Stimulated activated CD8-positive, alpha-beta memory T cell treated with anti-CD3 and anti-CD28 coated beads, Interleukin-7, amount 100 ng/mL, for 1 hour (primary cell): ENCODE measurements at regions not wholly inside any gene's neighbourhood (a gene's known extent, or its start where the extent isn't known, plus 50 kb on each side); places are given as distances from the start of the nearest gene placed in this dataset.
"Not testable (repeated sequence)": the region's sequence is repeated elsewhere in the genome, so short reads cannot be mapped to it uniquely, and the experiment has no call there.

Source experiments
- DNase-seq, 2 donors: peaks; one replicate each; pipeline ENCODE4 v3.0.0-alpha.2; 2020; ENCODE audit warnings: low read depth in 2 of 2

DNA sequence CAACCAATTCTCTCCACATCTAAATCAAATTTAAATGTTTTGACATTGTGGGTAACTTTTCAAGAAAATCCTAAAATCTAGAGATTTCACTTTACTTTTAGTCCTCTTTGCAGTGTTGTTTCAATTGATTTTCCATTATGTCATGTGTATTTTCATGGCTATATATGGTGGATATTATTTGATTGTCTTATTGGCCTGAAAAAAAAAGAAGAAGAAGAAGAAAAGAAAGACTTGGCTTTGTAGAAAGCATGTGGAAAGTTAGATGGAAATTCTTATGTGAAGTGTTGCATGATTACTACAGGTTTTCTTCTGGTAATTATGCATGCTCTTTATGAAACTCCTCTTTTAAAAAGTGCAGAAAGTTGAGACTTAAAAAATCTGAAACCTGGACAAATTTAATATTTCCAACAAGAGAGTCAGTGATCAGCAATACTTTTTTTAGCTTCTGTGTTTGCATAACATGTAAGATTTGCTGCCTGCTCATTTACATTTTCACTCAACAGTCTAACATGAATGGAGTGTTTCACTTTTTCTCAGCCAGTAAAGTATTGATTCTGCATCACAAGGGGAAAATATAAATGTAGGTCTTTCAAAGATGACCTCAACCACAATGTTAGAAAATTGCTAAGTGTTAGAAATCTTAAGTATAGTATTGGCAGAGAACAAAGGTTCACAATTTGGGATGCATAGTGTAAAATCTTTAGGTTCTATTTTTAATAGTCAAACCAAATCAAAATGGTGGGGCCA lies 438.7 kb downstream of the BCKDHB start:
- no peak for DNase-seq

DNA sequence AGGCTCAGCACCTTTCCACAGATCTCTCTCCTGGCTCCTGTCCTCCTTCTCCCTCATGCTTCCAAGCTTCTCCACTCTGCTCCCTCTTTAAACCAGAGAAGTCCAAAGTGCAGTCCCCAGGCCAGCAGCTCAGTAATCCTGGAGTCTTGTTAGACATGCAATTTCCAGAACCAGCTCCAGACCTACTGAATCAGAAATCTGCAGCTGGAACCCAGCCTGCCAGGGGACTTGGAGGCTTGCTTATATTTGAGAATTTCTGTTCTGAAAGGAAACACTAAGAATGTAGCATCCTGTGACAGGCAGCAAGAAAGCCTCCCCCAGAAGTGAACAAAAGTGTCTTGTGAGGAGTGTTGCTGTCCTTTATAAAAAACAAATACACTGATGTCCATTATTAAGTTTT lies 438.1 kb downstream of the BCKDHB start:
- no peak for DNase-seq

DNA sequence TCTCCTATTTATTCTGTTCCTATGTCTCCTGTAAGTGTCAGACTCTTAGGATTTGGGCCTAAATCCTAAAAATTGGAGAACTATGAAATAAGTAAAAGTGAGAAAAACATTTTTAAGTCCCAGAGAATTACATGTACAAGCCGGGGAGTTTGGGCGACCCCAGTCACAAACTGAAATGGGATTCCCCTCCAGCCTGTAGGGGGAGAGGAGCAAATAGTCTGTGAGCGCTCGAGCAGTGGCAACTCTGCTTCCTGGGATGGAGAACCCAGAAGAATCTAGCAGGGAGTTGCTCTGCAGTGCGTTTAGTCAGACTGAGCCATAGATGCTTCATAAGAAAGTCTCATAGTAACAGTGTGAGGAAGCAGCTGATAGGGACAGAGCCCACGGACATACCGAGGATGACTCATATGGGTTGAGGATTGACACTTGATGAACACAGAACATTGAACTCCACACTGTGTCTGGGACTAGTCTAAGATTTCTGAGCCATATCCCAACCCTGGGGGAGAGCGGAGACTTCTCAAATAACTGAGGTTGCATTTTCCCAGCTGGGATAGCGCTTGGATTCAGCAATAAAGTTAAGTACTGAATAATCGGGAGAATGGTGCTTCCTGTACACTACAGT lies 437.2 kb downstream of the BCKDHB start:
- DNase-seq = no peak

DNA sequence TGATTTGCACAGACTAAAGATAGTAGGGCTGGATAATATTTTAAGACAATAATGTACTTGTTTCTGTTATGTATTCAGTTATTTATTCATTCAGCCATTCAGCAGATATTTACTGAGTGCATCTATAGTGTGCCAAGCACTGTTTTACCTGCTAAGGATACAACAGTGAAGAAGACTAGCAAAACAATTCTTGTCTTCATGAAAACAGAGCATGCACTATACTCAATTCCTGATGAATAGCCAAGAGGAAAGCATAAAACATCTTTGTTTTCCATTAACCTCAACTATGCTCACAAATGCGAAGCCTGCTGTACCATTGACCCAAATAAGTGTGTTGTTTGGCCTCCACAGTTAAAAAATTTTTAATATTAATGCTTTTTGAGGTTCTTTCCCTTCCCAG lies 436.7 kb downstream of the BCKDHB start:
- no peak for DNase-seq

DNA sequence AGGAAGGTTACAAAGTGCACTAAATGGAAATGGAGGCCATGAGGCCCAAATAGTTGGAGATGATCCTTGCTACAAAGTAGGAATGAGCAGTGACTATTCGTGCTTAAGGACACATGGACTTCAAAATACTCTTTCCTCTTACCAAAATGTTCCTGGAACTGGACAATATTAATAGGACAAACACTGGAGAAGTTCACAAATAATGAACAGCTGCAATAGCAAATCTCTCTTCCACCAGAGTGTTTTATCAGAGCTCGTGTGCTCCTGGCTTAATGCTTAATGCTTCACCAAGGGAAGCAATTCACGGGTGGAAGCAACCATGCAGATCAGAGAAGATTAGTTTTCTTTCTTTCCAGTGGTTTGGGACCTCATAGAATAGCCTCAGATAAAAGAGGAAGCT lies 435.4 kb downstream of the BCKDHB start:
- DNase-seq = no peak

DNA sequence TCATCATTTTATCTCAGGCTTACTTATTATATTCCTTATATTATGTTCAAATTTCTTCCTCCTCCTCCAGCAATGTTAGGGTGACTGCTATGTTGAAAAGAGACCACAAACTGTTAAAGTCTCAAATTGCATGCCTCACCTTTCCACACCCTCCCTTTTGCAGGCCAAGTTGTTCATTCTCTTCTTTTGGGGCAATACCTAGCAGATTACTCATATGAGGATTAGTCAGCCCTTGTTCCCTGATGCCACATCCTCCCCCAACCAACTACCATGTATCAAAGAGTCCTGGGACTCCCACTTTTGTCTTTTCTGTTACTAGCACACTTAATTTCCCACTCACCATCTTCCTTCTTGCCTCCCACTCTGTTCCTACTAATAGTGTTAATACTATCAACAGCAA lies 434.7 kb downstream of the BCKDHB start:
- no peak for DNase-seq

DNA sequence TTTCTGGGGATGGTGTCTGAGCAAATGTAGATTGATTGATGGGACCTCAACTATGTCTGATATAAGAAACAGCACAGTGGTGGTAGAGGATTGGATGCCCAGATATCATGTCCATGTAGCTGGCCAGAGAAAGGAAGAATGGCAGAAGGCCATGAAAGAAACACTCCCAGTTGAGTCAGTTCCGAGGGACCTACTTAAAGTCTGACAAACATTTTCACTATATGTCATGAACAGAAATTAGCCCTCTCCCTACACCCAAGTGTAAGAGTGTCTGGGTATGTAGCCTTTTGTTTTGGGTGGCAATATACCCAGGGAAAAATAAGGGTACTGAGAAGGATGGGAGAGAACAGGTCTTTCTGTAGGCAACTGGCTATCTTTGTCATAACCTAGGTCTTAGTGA lies 434.2 kb downstream of the BCKDHB start:
- DNase-seq = no peak

DNA sequence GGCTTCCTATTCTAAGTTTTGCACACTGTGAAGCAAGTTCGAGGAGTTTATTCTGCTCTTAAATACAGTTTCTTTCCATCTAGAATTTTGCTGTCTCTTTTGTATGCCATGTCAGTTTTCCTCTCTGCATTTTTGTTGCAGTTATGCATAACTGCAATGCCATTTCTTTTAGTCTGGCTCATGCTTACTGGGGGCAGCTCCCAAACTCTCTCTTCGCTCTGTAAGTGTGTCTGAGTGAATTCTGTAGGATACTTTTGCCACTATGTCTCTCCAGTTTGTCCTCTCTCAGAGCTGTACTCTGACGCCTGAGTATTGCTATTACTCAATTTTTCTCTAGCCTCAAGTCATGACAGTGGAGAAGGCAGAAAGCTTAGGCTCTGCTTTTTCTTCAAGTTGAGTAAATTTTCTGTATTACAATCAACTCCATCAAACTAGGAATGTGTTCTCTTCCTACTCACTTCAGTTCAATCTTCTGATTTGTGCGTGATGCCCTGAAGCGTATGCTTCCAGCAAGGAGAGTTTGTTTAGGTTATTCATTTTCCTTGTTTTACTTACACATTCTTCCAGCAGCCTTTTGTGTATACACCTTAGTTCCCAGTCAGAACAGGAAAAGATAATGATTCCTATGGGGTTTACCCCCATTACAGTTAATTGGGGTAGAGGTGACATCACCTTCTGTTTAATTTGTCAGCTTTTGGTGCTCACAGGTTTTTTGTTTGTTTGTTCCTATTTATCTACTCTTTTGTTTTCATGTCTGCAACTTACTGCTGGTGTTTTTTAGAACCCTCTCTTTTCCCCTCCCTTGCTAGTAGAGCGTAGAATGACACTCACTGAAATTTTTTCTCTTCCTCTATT lies 430.9 kb downstream of the BCKDHB start:
- no peak for DNase-seq

DNA sequence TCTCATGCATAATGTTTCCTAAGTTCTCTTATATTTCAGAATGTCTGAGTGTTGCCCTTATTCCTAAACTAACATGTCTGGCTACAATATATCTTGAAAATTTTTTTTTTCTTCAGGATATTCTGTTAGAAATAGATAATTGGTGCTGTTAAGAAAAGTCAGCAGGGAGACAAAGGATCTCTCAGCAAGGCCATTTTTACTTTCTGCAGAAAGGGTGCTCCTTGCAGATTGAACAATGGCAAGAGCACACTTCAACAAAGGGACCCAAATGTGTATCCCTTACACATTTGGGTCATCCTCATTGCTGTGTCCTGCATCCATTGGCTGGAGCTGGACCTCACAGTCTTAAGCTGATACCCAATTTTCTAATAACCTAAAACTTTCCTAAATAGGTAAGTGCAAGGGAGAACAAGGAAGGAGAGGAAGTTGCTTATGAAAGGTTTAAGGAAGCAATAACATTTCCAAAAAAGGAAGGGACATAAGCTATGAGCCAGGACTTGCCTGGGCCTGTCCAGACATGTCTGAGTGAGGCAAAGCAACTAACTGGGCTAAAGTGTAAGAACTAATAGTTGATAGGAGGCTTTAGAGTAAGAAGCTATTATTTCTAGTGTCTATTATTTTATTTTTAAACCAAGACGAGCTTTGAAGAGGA lies 429.6 kb downstream of the BCKDHB start:
- no peak for DNase-seq

DNA sequence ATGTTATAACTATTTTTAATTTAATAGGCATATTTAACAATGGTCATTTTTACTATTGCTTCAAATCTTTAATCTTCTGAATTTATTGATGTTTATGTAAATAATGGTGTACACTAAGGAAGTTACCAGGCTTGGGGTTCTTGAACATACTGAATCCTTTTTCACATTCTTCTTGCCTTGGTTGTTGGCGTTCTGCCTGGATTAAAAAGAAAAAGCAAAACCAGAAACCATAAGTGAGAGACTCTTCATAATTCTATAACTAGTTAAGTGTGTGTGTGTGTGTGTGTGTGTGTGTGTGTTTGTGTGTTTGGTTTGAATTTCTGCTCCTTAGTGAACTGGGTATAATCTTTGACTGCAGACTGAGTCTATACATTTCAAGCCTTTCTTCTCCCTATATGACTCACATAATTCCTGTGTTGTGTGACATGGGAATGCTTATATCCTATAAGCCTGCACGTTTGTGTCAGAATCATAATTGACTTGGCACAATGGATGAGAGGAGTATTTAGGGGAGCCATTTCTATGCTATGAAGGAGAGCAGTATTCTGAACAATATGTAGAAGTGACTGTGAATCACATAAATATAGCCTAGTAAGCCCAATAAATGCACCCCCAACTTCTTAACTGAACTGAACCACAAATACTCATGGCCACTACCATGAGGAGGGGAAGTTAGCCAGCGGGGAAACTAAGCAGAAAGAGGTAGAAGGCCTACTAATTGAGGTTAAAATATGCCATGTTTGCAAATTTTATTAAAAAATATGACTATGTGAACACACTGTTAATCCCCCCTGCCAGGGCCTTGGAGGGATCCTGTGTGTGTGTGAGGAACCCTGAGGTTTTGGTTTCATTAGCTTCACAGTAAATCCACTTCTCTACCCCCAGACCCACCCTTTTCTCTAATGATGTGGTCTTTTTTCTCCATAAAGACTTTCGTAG lies 425.5 kb downstream of the BCKDHB start:
- DNase-seq = no peak

DNA sequence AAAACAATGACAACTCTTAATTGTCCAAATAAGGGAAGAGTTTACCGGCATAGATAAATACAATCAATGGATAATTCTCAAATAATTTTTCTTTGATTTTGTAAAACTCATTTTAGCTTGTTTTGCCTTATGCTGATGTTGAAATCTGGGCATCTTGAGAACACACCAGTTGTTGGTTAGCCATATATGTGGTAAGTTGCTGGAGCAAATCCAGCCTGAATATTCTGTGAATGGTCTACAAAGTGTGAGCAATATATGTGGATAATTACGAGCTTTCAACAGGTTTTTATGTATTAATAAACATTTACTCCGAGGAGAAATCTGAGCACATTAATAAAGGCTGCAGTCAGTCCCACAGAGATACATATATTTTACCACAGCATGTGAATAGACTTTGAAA lies 423.6 kb downstream of the BCKDHB start:
- no peak for DNase-seq

DNA sequence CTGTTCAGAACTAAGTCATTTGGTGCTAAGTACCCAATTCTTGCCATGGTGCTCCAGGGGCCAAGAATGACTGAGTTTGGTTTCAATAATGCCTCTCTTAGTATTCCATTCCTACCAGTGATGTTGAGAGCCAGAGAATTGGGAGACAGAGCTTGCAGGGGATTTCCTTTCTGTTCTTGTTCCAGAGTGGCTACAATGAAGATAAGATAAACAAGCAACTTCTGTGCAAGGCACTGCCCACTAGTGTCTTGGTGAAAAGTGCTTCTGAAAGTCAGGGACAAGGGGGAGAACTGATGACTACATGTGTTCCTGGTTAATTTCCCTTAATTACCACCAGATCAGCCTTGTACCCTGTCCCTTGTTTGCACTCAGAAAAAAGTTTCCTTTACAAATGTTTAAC lies 421.6 kb downstream of the BCKDHB start:
- no peak for DNase-seq

DNA sequence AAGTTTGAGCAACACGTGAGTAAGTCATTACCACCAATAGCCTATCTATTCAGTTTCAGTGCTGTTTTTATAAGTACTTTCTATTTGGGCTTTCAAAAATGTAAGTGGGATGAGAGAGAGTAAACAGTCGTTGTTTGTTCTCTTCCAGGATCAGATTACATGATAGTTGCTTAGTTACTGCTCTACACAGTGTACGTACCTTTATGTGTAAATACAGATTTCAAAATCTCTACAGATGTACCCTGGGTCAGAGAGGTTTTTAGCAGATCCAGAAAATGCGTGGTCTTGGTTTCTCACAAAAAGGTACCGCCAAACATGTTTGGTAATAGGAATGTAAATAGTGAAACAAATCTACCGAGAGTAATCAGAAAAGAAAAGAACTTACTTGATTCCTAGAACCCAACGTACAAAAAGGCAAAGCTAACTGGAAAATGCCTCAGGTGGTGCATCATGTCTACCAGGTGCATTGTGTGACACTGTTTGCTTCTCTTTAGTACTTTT lies 421.1 kb downstream of the BCKDHB start:
- DNase-seq = no peak

DNA sequence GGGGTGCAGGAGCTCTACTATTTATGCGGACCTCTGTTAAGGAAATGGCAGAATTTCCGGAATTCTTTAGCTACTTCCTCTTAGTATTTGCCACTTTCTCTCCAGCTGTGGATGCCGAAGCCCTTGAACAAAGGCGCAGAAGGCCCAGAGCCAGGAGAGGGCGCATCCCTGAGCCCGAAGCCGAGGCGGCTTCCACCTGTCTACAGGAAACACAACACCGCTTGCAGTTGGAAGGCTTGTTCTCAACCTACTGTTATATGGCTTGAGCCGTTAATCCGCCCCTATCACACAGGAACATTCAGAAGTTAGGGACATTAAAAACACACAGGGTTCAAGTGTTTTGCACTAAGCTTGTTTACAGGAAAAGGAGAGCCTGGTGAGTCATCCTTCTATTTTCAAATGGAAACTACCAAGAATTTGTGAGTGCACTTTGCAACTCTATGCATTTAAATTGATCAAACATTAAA lies 417.1 kb downstream of the BCKDHB start:
- no peak for DNase-seq

DNA sequence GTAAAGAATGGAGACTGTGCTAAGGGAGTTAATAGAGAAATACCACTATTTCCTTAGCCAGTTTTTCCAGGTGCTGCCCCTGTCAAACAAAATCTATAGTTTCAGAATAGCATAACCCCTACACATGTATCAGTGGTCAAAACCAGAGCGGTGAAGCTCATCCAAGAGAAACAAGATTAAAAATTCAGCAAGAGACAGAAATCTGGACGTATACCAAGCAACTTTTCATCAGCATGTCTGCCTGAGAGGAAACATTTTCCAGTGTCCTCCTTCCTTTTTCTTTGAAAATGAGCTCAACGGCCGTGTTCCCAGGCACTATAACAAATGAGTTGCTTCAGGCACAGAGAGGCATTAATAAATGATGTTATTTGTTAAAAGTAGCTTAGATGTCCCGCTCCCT lies 416.5 kb downstream of the BCKDHB start:
- DNase-seq = no peak

DNA sequence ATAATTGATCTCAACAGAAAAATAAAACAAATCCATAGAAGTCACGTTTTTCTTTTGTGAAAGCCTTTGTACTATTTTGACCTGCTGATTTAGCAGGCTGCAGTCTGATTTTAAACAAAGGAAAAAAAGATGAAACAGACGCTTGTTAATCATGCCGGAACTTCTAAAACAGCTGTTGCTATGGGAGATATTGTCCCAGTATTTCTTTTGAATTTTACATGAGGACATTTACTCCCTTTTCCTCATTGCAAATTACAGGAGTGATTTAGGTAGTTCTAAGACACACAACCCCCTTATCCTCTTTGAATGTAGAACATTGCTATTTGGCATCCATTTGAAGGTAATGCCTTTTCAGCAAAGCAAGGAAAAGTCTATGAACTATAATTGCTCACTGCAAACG lies 416.1 kb downstream of the BCKDHB start:
- DNase-seq = no peak

DNA sequence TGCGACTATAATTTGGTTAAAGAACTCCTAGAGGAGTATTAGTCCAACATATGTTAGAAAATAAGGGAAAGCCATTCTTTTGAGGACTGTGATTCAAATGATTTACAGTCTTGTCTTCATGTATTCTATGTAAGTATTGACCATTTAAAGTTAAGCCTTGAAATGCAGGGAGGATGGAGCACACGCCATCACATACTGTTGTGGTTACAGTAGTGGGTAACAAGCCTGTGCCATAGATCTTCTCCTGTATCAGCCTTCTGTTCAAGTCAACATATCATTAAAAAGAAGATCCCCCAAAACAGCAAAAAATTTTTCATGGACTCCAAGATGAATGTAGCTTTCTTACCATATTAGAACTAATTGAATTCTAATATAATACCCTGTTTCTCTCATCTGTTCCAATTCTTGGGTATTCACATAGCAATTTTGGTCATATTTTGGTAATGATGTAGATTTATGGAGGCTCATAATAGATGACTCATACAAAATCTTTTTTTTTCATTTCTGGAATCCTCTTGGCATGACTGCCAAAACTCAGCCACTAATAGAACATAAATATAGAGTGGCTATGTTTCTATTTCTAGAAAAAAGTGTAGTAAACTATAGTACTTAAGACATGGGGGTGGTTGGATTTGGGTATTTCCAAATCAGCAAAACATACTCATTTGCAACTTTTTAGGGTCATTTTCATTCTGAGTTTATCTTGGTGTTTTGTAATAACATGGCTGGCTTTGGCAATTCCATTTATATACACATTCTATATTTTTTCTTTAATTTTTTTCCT lies 413.5 kb downstream of the BCKDHB start:
- DNase-seq = no peak

DNA sequence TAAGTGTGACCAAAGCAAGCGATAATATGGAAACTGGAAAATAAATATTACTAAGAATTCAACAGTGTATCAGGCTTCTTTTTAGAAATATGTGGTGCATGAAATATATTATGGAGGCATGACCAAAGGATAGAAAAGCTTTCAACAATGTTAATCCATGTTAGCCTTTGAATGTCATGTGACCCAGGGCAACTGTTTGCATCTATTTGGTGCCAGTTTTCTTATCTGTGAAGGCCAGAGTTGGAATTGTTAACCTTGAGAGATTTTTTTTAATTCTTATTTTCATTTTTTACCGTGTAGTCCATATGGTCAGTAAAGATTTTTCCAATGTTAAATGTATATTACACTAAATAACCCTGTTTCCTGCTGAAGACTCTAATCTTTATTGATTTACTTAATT lies 411.1 kb downstream of the BCKDHB start:
- DNase-seq = no peak

DNA sequence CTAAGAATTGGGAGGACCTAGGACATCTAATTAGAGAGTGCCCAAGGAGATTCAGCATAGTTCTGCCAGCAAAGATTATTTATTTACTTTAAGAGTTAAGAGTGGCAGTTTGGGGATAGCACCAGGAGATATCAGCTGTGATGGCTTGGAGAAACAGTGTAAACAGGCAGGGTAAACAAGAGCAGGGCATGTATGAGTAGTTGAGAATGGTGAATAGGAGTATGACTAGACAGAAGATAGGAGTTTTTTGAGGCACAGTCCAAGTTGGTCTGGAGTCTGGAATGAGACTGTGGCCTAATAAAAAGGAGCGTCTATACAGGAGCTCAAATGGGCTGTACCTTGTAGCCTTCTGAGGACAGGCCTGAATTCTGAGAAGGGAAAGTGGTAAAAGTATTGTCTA lies 404.1 kb downstream of the BCKDHB start:
- not testable (repeated sequence) for DNase-seq
